Neuronal stem cell (in vitro differentiated cells): ENCODE measurements at regions not wholly inside any gene's neighbourhood (a gene's known extent, or its start where the extent isn't known, plus 50 kb on each side); places are given as distances from the start of the nearest gene placed in this dataset.
A peak's percentile ranks its signal among the peaks of the same experiment; 100 is the strongest.

Experiments
- DNase-seq: peaks from one replicate; pipeline ENCODE4 v3.0.0-alpha.2; 2013; ENCODE audit warnings: low spot score
- H2AFZ ChIP-seq: one replicate; pipeline ENCODE4 v1.6.1; 2013; ENCODE audit warnings: mild to moderate bottlenecking, low read length, inconsistent platforms
- H2AK5ac ChIP-seq: 2 replicates; pipeline ENCODE4 v1.6.1; 2013; ENCODE audit warnings: low read depth, mild to moderate bottlenecking, inconsistent platforms, low read length, moderate library complexity, mixed read lengths
- H2BK120ac ChIP-seq: 2 replicates; pipeline ENCODE4 v1.6.1; 2013; ENCODE audit warnings: low read depth, mild to moderate bottlenecking, inconsistent platforms, low read length, moderate library complexity, mixed read lengths
- H2BK12ac ChIP-seq: one replicate; pipeline ENCODE4 v1.6.1; 2013; ENCODE audit warnings: low read length, inconsistent platforms
- H2BK15ac ChIP-seq: 2 replicates; pipeline ENCODE4 v1.6.1; 2013; ENCODE audit warnings: mild to moderate bottlenecking, low read length, inconsistent platforms, mixed read lengths
- H2BK5ac ChIP-seq: one replicate; pipeline ENCODE4 v1.6.1; 2013; ENCODE audit warnings: inconsistent platforms, mild to moderate bottlenecking, low read length, moderate library complexity
- H3K14ac ChIP-seq: one replicate; pipeline ENCODE4 v1.6.1; 2013; ENCODE audit warnings: low read length, inconsistent platforms
- H3K18ac ChIP-seq: 2 replicates; pipeline ENCODE4 v1.6.1; 2013; ENCODE audit warnings: low read length, inconsistent platforms
- H3K23ac ChIP-seq: 2 replicates; pipeline ENCODE4 v1.6.1; 2013; ENCODE audit warnings: low read depth, mild to moderate bottlenecking, mixed read lengths, low read length, inconsistent platforms; ENCODE audit not compliant: poor library complexity
- H3K27ac ChIP-seq: replicated peaks from 3 replicates; pipeline ENCODE4 v1.5.1; 2013; ENCODE audit warnings: low read length, inconsistent platforms
- H3K27me3 ChIP-seq, 3 experiments: 2 replicates each; pipeline ENCODE4 v1.6.1; 2013; ENCODE audit warnings: low read length in 3 of 3, mild to moderate bottlenecking in 2 of 3, inconsistent platforms in 1 of 3, low read depth in 1 of 3, mixed read lengths in 1 of 3, moderate library complexity in 1 of 3; ENCODE audit not compliant: control insufficient read depth in 3 of 3, insufficient read depth in 3 of 3
- H3K36me3 ChIP-seq, 2 donors: replicated peaks in 1 of 2; 2 replicates each; pipeline ENCODE4 v1.6.1; 2013; ENCODE audit warnings: low read length in 2 of 2; ENCODE audit not compliant: control insufficient read depth in 2 of 2, insufficient read depth in 2 of 2
- H3K4ac ChIP-seq: 2 replicates; pipeline ENCODE4 v1.6.1; 2013; ENCODE audit warnings: inconsistent platforms, mild to moderate bottlenecking, low read length, moderate library complexity
- H3K4me1 ChIP-seq, 2 donors: 1 replicate in 1 of 2; 2 replicates in 1 of 2; pipeline ENCODE4 v1.6.1; 2013; ENCODE audit warnings: low read length in 2 of 2, low read depth in 1 of 2; ENCODE audit not compliant: control insufficient read depth in 2 of 2, insufficient read depth in 1 of 2
- H3K4me2 ChIP-seq: one replicate; pipeline ENCODE4 v1.6.1; 2013; ENCODE audit warnings: mild to moderate bottlenecking, low read length, inconsistent platforms; ENCODE audit not compliant: insufficient read depth, poor library complexity, severe bottlenecking
- H3K4me3 ChIP-seq, 2 donors: 2 replicates each; pipeline ENCODE4 v1.5.1; 2013; ENCODE audit warnings: low read length in 2 of 2, mild to moderate bottlenecking in 2 of 2, inconsistent platforms in 1 of 2, moderate library complexity in 1 of 2
- H3K79me1 ChIP-seq: one replicate; pipeline ENCODE4 v1.6.1; 2013; ENCODE audit warnings: low read depth, mild to moderate bottlenecking, inconsistent platforms, low read length, moderate library complexity
- H3K9ac ChIP-seq: one replicate; pipeline ENCODE4 v1.6.1; 2013; ENCODE audit warnings: mild to moderate bottlenecking, low read depth, low read length, inconsistent platforms; ENCODE audit not compliant: poor library complexity
- H3K9me3 ChIP-seq, 2 donors: replicated peaks in 1 of 2; 2 replicates each; pipeline versions ENCODE3 to v1.6.1; 2013; ENCODE audit warnings: low read length in 2 of 2, mild to moderate bottlenecking in 2 of 2, inconsistent platforms in 1 of 2, low read depth in 1 of 2, mixed read lengths in 1 of 2, moderate library complexity in 1 of 2; ENCODE audit not compliant: control insufficient read depth in 2 of 2, insufficient read depth in 1 of 2
- H4K8ac ChIP-seq: one replicate; pipeline ENCODE4 v1.6.1; 2013; ENCODE audit warnings: low read depth, mild to moderate bottlenecking, inconsistent platforms, low read length, moderate library complexity
- H4K91ac ChIP-seq: one replicate; pipeline ENCODE4 v1.6.1; 2013; ENCODE audit warnings: low read length, low read depth, mild to moderate bottlenecking, inconsistent platforms; ENCODE audit not compliant: poor library complexity
- WGBS, 2 donors: extraction: QIAGEN DNeasy Blood & Tissue Kit; methylation state at CpG; one replicate each; pipeline ENCODE4 v1.1.7; 2013; ENCODE audit warnings: missing lambda C conversion rate in 2 of 2, mixed read lengths in 1 of 2; ENCODE audit not compliant: insufficient read length in 2 of 2, insufficient replicate concordance in 1 of 2; ENCODE audit errors: extremely low coverage in 2 of 2; 5-methylcytosine and 5-hydroxymethylcytosine counted together

DNA sequence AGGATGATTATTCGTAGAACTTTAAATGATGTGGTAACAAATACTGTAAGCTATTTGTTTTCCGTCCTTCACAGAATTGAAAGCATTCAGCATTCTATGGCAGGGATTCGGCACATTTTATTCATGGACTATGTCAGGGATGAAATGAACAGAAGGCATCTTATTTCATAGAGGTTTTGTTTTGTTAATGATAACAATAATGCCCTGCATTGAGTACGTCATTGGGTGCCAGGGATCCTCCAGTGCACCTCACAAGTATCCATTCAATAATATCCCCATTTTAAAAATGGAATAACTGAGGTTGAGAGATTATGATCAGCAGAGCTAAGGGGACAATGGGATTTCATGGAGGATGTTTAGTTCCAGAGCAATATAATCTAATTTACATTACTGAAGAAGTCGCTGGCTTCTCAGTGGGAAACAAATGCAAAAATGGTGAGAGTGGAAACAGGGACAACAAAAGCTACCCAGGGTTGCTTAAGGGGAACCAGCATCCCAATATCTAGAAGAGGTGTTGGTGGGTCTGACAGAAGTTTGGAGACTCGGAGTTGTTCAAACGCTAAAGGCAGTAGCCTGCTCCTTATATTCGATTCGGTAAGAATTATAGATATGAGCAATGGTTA lies 985.7 kb upstream of the WWC1 start:
- WGBS, 2 donors: no CpG with 5 or more reads among the region's 9 CpGs
- DNase-seq: no peak
- Histone ChIP-seq H3K9me3 (peaks cover 0 to 4% of the 10 kb centered on the region in 2 donors), H2BK15ac (no peak overlapping the region), H3K23ac (no peak overlapping the region), H3K27me3 (no peaks in the 10 kb centered on the region), H3K9ac (no peak overlapping the region), H3K14ac (no peak overlapping the region), H4K91ac (no peak overlapping the region), H3K4ac (no peak overlapping the region), H3K36me3 (no peaks in the 10 kb centered on the region), H3K4me2 (no peak overlapping the region), H3K27ac (no peak overlapping the region), H4K8ac (no peak overlapping the region), H2BK12ac (no peak overlapping the region), H3K79me1 (no peaks in the 10 kb centered on the region), H2BK120ac (no peak overlapping the region), H2AK5ac (no peak overlapping the region), H3K18ac (no peak overlapping the region), H2BK5ac (no peak overlapping the region), H2AFZ (no peak overlapping the region), H3K4me3 (no peak overlapping the region), H3K4me1 (peaks cover 22 to 24% of the 10 kb centered on the region in 2 donors)

DNA sequence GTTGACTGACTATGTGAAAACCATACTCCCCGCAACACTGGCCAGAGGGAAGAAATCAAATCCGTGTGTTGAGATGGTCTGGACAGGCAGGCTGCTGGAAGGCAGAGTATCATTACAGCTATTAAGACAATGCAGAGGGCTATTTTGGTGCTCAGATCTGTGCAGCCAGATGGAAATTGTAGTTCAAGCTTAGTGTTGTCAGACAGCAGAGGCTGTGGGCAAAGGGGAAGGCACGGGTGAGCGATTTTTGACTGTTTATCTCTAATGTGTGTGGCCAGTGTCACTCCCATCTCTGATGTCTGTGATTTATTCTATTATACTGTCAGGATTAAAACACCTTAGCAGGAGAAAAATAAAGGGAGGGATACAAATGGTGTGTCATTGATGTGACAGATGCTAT lies 984.4 kb upstream of the WWC1 start:
- Histone ChIP-seq H4K91ac (no peak overlapping the region), H2BK5ac (no peak overlapping the region), H2AK5ac (no peak overlapping the region), H4K8ac (no peak overlapping the region), H3K4me1 (peaks cover 22 to 24% of the 10 kb centered on the region in 2 donors), H3K9ac (no peak overlapping the region), H3K9me3 (peaks cover 0 to 4% of the 10 kb centered on the region in 2 donors), H3K27ac (no peak overlapping the region), H3K23ac (no peak overlapping the region), H3K18ac (no peak overlapping the region), H3K14ac (no peak overlapping the region), H3K4me3 (no peak overlapping the region), H3K4me2 (no peak overlapping the region), H3K27me3 (no peaks in the 10 kb centered on the region), H2BK15ac (no peak overlapping the region), H2BK12ac (no peak overlapping the region), H2BK120ac (no peak overlapping the region), H3K36me3 (no peaks in the 10 kb centered on the region), H3K79me1 (no peaks in the 10 kb centered on the region), H3K4ac (no peak overlapping the region), H2AFZ (no peak overlapping the region)
- no peak for DNase-seq
- WGBS, 2 donors: no CpG with 5 or more reads among the region's 4 CpGs

DNA sequence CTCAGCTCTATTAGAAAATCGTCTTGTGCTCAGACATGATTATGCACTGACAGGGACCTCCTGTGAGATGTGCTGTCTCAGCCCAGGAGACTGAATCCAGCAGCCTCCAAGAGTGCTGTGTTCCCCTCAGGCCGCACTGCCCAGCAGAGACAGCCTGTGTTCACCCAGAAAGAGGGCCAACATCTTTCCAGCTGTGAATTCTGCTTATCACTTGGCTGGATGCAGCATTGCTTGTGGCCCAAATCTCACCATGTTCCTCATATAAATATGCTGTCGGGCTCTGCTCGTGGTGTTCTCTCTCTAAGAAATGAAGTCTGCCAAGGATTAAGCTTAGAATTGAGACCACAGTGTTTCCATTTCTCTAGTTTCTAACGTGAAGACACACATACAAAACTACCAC lies 983.0 kb upstream of the WWC1 start:
- H3K4me3 ChIP-seq: no peak overlapping the region
- no peak overlapping the region for H3K4me2 ChIP-seq
- no peak overlapping the region for H3K18ac ChIP-seq
- no CpG with 5 or more reads among the region's 5 CpGs for WGBS, 2 donors
- H2AFZ ChIP-seq: peak overlapping the region; percentile 11
- H3K79me1 ChIP-seq: no peaks in the 10 kb centered on the region
- no peaks in the 10 kb centered on the region for H3K36me3 ChIP-seq
- H3K4me1 ChIP-seq: peaks cover 22 to 24% of the 10 kb centered on the region in 2 donors
- no peak overlapping the region for H2AK5ac ChIP-seq
- no peak overlapping the region for H2BK120ac ChIP-seq
- no peak overlapping the region for H3K14ac ChIP-seq
- DNase-seq: no peak
- no peak overlapping the region for H4K91ac ChIP-seq
- no peak overlapping the region for H2BK5ac ChIP-seq
- no peaks in the 10 kb centered on the region for H3K27me3 ChIP-seq
- H3K9ac ChIP-seq: no peak overlapping the region
- H3K9me3 ChIP-seq: peaks cover 0 to 4% of the 10 kb centered on the region in 2 donors
- no peak overlapping the region for H2BK15ac ChIP-seq
- no peak overlapping the region for H3K27ac ChIP-seq
- no peak overlapping the region for H3K23ac ChIP-seq
- H3K4ac ChIP-seq: no peak overlapping the region
- H4K8ac ChIP-seq: no peak overlapping the region
- H2BK12ac ChIP-seq: no peak overlapping the region

DNA sequence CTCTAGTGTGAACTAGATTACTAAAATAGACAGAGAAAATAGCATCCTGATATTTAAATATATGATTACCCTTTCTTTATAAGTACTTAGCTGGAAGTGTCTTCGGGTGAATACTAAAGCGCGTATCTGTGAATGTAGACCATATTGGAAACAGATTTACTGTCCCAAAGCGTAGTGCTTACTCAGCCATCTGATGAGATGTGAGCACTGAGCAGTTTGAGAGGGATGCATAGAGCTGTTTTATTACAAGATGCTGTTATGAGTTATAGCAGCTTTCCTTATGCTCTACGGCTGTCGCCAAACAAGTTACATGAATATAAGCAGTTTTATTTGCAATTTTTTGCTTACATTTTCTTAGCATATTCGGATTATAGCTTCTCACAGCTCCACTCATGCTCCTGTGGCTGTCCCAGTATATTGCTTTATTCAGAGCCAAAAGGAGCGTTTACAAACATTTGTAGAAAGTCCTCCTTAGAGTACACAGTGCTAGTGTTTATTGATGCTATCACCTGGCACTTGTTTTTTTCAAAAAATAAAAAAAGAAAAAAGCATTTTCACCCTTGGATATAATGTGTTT lies 981.4 kb upstream of the WWC1 start:
- no CpG with 5 or more reads among the region's 8 CpGs for WGBS, 2 donors

More for the DNA sequence above, 981.4 kb upstream of the WWC1 start:
- Histone ChIP-seq H2BK12ac (no peak overlapping the region), H4K91ac (no peak overlapping the region), H3K27ac (no peak overlapping the region), H3K9ac (no peak overlapping the region), H3K79me1 (no peaks in the 10 kb centered on the region), H2BK120ac (no peak overlapping the region), H4K8ac (no peak overlapping the region), H2BK15ac (no peak overlapping the region), H3K4me1 (peaks cover 12 to 17% of the 10 kb centered on the region in 2 donors), H2AFZ (no peak overlapping the region), H2AK5ac (no peak overlapping the region), H3K4me2 (no peak overlapping the region), H3K4ac (no peak overlapping the region), H3K14ac (no peak overlapping the region), H3K36me3 (no peaks in the 10 kb centered on the region), H3K9me3 (peaks cover 0 to 4% of the 10 kb centered on the region in 2 donors), H2BK5ac (no peak overlapping the region), H3K18ac (no peak overlapping the region), H3K27me3 (no peaks in the 10 kb centered on the region), H3K4me3 (no peak overlapping the region), H3K23ac (no peak overlapping the region)
- no peak for DNase-seq
